Panc1 (cell line): ENCODE measurements at regions not wholly inside any gene's neighbourhood (a gene's known extent, or its start where the extent isn't known, plus 50 kb on each side); places are given as distances from the start of the nearest gene placed in this dataset.

ENCODE experiments used
- ATAC-seq: fragments of 200-7000 bp; cut with Tn5 transposase; 2 replicates; pipeline ENCODE4 v1.9.1; 2020; ENCODE audit warnings: mild to moderate bottlenecking, moderate library complexity
- BruUV-seq: library from RNA; stranded (reverse); fragments of 400-500 nt; replicated peaks from 2 replicates; lab custom pipeline; 2021; lab: Mats Ljungman, UMichigan
- CTCF ChIA-PET: fragments of 300-600 bp; sonication (Branson Sonifier 250); formaldehyde crosslinking; loops from one replicate; lab custom pipeline; 2022; ENCODE audit warnings: antibody characterized with exemption; lab: Charles Lee
- POLR2A ChIA-PET: fragments of 300-600 bp; sonication (Branson Sonifier 250); formaldehyde crosslinking; loops from one replicate; lab custom pipeline; 2022; ENCODE audit warnings: antibody characterized with exemption; lab: Charles Lee
- DNase-seq: peaks from one replicate; pipeline ENCODE4 v3.0.0-alpha.2; 2010; ENCODE audit warnings: low read depth, low spot score
- H3K27ac ChIP-seq: 2 replicates; pipeline ENCODE4 v1.5.1; 2011; ENCODE audit warnings: mild to moderate bottlenecking, low read length, inconsistent platforms
- H3K27me3 ChIP-seq: fragments of 200-500 bp; sonication (Bioruptor generic); 2 replicates; pipeline ENCODE4 v1.6.0; 2014; ENCODE audit warnings: low read length, inconsistent platforms; ENCODE audit not compliant: control insufficient read depth, insufficient read depth
- H3K36me3 ChIP-seq: fragments of 200-500 bp; sonication (Bioruptor generic); 2 replicates; pipeline ENCODE4 v1.5.1; 2014; ENCODE audit warnings: inconsistent platforms, mild to moderate bottlenecking, low read length, moderate library complexity; ENCODE audit not compliant: control insufficient read depth, insufficient read depth
- H3K4me1 ChIP-seq: 2 replicates; pipeline ENCODE4 v1.5.1; 2011; ENCODE audit warnings: inconsistent platforms, mild to moderate bottlenecking, low read length, moderate library complexity; ENCODE audit not compliant: control insufficient read depth, insufficient read depth
- H3K4me3 ChIP-seq, 2 experiments: 2 replicates each; pipeline ENCODE4 v1.5.1; 2011 to 2012; ENCODE audit warnings: low read depth in 2 of 2, low read length in 2 of 2, mild to moderate bottlenecking in 2 of 2, inconsistent platforms in 1 of 2, moderate library complexity in 1 of 2
- H3K9me3 ChIP-seq: fragments of 200-500 bp; sonication (Bioruptor generic); 2 replicates; pipeline ENCODE4 v1.5.1; 2014; ENCODE audit warnings: low read depth, mild to moderate bottlenecking, inconsistent platforms, low read length, moderate library complexity; ENCODE audit not compliant: control insufficient read depth, insufficient read depth
- POLR2AphosphoS5 ChIP-seq: IDR thresholded peaks from 2 replicates; pipeline ENCODE4 v1.6.1; 2012; ENCODE audit warnings: mild to moderate bottlenecking, low read depth, low read length, moderate library complexity
- SIN3A ChIP-seq: IDR thresholded peaks from 2 replicates; pipeline ENCODE4 v1.6.1; 2012; ENCODE audit warnings: low read depth, mild to moderate bottlenecking, low read length, moderate library complexity, borderline replicate concordance; ENCODE audit not compliant: insufficient read depth
- TCF7L2 ChIP-seq: IDR thresholded peaks from 2 replicates; pipeline ENCODE4 v1.6.1; 2011; ENCODE audit warnings: mild to moderate bottlenecking, low read depth, low read length, inconsistent platforms
- in situ Hi-C: cut with HindIII; loops from 2 replicates; pipeline ENCODE4 v1.10.0; 2016; ENCODE audit warnings: low sequenced_read_pairs, low pct_unique_long_range_greater_than_20kb
- intact Hi-C: fragments of 100-400 bp; cut with micrococcal nuclease; formaldehyde crosslinking; loops from one replicate; pipeline ENCODE4 v1.10.0; 2022; ENCODE audit not compliant: unreplicated experiment
- TF ChIP-seq, protein P1 (sequence below): fragments of 450-650 bp; IDR thresholded peaks from 2 replicates; pipeline ENCODE4 v1.5.1; 2017; ENCODE audit warnings: mild to moderate bottlenecking
- TF ChIP-seq, protein P2 (sequence below), 2 experiments: IDR thresholded peaks; 2 replicates each; pipeline ENCODE4 v1.6.1; 2011 to 2012; ENCODE audit warnings: low read depth in 2 of 2, control low read depth in 1 of 2, low read length in 1 of 2, mild to moderate bottlenecking in 1 of 2, moderate library complexity in 1 of 2; ENCODE audit not compliant: insufficient read depth in 1 of 2

- BruUV-seq = no TSS peak
- intact Hi-C loops = no loop called here
- CTCF ChIA-PET = no interaction called here
Observed at GRCh38 chr12:126847005-126847629, 1419.9 kb upstream of the TMEM132C start.

DNA sequence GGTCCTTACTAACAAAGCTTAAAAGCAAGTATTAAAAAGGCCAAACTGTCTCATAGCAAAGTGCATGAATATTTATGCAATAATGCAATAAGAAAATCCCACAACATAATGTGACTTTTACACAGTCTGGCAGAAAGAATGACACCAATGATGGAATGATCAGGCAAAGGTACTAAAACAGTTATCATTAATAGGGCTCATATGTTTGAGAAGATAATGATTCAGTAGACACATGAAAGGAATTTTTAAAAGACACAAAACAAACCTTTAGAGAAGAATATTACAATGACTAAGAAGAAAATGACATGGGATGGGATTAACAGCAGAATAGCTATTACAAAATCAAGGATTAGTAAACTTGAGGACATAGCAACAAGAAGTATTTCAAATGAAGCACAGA is 1411.2 kb upstream of the TMEM132C start:
- Histone ChIP-seq H3K27ac (no peak overlapping the region), H3K4me3 (no peak overlapping the region), H3K9me3 (no peaks in the 10 kb centered on the region), H3K4me1 (no peaks in the 10 kb centered on the region), H3K27me3 (no peaks in the 10 kb centered on the region), H3K36me3 (no peaks in the 10 kb centered on the region)
- POLR2A ChIA-PET = no interaction called here
- CTCF ChIA-PET = no interaction called here
- ATAC-seq (no peak), DNase-seq (no peak)
- in situ Hi-C loops (no loop called here), intact Hi-C loops (no loop called here)
- no TSS peak for BruUV-seq
- TF ChIP-seq POLR2AphosphoS5 = no peak
- no peak for TF ChIP-seq TCF7L2
- no peak for TF ChIP-seq SIN3A
- TF ChIP-seq, protein P1, sequence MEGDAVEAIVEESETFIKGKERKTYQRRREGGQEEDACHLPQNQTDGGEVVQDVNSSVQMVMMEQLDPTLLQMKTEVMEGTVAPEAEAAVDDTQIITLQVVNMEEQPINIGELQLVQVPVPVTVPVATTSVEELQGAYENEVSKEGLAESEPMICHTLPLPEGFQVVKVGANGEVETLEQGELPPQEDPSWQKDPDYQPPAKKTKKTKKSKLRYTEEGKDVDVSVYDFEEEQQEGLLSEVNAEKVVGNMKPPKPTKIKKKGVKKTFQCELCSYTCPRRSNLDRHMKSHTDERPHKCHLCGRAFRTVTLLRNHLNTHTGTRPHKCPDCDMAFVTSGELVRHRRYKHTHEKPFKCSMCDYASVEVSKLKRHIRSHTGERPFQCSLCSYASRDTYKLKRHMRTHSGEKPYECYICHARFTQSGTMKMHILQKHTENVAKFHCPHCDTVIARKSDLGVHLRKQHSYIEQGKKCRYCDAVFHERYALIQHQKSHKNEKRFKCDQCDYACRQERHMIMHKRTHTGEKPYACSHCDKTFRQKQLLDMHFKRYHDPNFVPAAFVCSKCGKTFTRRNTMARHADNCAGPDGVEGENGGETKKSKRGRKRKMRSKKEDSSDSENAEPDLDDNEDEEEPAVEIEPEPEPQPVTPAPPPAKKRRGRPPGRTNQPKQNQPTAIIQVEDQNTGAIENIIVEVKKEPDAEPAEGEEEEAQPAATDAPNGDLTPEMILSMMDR = no peak
- TF ChIP-seq, protein P2, sequence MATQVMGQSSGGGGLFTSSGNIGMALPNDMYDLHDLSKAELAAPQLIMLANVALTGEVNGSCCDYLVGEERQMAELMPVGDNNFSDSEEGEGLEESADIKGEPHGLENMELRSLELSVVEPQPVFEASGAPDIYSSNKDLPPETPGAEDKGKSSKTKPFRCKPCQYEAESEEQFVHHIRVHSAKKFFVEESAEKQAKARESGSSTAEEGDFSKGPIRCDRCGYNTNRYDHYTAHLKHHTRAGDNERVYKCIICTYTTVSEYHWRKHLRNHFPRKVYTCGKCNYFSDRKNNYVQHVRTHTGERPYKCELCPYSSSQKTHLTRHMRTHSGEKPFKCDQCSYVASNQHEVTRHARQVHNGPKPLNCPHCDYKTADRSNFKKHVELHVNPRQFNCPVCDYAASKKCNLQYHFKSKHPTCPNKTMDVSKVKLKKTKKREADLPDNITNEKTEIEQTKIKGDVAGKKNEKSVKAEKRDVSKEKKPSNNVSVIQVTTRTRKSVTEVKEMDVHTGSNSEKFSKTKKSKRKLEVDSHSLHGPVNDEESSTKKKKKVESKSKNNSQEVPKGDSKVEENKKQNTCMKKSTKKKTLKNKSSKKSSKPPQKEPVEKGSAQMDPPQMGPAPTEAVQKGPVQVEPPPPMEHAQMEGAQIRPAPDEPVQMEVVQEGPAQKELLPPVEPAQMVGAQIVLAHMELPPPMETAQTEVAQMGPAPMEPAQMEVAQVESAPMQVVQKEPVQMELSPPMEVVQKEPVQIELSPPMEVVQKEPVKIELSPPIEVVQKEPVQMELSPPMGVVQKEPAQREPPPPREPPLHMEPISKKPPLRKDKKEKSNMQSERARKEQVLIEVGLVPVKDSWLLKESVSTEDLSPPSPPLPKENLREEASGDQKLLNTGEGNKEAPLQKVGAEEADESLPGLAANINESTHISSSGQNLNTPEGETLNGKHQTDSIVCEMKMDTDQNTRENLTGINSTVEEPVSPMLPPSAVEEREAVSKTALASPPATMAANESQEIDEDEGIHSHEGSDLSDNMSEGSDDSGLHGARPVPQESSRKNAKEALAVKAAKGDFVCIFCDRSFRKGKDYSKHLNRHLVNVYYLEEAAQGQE (IDR thresholded peaks at IDR 0.05; ENCODE audit: insufficient read depth in 1 of 2, low read depth in 2 of 2, low read length in 1 of 2) = no peak

More at GRCh38 chr12:126847005-126847629, 1419.9 kb upstream of the TMEM132C start:
- in situ Hi-C loops = no loop called here
- Histone ChIP-seq H3K4me3 (no peak overlapping the region), H3K4me1 (no peaks in the 10 kb centered on the region), H3K36me3 (no peaks in the 10 kb centered on the region), H3K9me3 (no peaks in the 10 kb centered on the region), H3K27me3 (no peaks in the 10 kb centered on the region), H3K27ac (no peak overlapping the region)
- DNase-seq (no peak), ATAC-seq (no peak)
- TF ChIP-seq TCF7L2 (no peak), POLR2AphosphoS5 (no peak), SIN3A (no peak)
- TF ChIP-seq, protein P2 (IDR thresholded peaks at IDR 0.05; ENCODE audit: insufficient read depth in 1 of 2, low read depth in 2 of 2, low read length in 1 of 2) = no peak
- TF ChIP-seq, protein P1 = no peak
- POLR2A ChIA-PET = no interaction called here
